K562 (cell line): ENCODE measurements at regions not wholly inside any gene's neighbourhood (a gene's known extent, or its start where the extent isn't known, plus 50 kb on each side); places are given as distances from the start of the nearest gene placed in this dataset.

Source experiments
- ATAC-seq: fragments of 200-7000 bp; cut with Tn5 transposase; 3 replicates; pipeline ENCODE4 v1.9.1; 2020; ENCODE audit warnings: moderate library complexity
- BruUV-seq: library from RNA; stranded (reverse); fragments of 400-500 nt; replicated peaks from 2 replicates; lab custom pipeline; 2021; lab: Mats Ljungman, UMichigan
- CTCF ChIA-PET: fragments of 300-600 bp; formaldehyde crosslinking; extraction: SDS; loops from one replicate; lab custom pipeline; 2021; ENCODE audit warnings: low intra/inter-chr PET ratio; lab: Yijun Ruan, JAX
- POLR2A ChIA-PET: fragments of 300-600, 350-650 bp; sonication (Branson Sonifier 250); formaldehyde crosslinking; extraction: SDS; loops from one replicate; lab custom pipeline; 2021; ENCODE audit warnings: antibody characterized with exemption, inconsistent platforms; lab: Yijun Ruan, JAX
- DNase-seq, 4 experiments: peaks; one replicate each; pipeline versions ENCODE4 v3.0.0 to v3.0.0-alpha.2; 2011 to 2018; ENCODE audit warnings: low spot score in 3 of 4, mixed read lengths in 3 of 4; ENCODE audit errors: extremely low read depth in 1 of 4
- FAIRE-seq: peaks from 2 replicates; lab custom pipeline; 2011; peaks lifted over from hg19 to GRCh38; lab: Jason Lieb, UNC
- H2AFZ ChIP-seq: 2 replicates; pipeline ENCODE4 v1.6.0; 2011; ENCODE audit warnings: low read depth, low read length, control low read depth, inconsistent platforms
- H3K27ac ChIP-seq: fragments of 200-600 bp; 3 replicates; pipeline ENCODE4 v1.8.0; 2011; ENCODE audit warnings: low read depth, mild to moderate bottlenecking, control low read depth, inconsistent platforms, low read length, moderate library complexity, mixed read lengths; ENCODE audit errors: extremely low read depth
- H3K27me3 ChIP-seq, 2 experiments: fragments of 300-600 bp in 1 of 2; 2 replicates in 1 of 2; 3 replicates in 1 of 2; pipeline versions ENCODE4 v1.6.0 to v1.8.0; 2011; ENCODE audit warnings: inconsistent platforms in 2 of 2, low read length in 2 of 2, mild to moderate bottlenecking in 1 of 2, mixed read lengths in 1 of 2, moderate library complexity in 1 of 2; ENCODE audit not compliant: control insufficient read depth in 2 of 2, insufficient read depth in 2 of 2
- H3K36me3 ChIP-seq: fragments of 300-600 bp; 3 replicates; pipeline ENCODE4 v1.8.0; 2011; ENCODE audit warnings: mild to moderate bottlenecking, low read length, inconsistent platforms; ENCODE audit not compliant: control insufficient read depth, insufficient read depth
- H3K4me1 ChIP-seq, 2 experiments: fragments of 200-600 bp in 1 of 2; replicated peaks in 1 of 2; 2 replicates in 1 of 2; 3 replicates in 1 of 2; pipeline versions ENCODE4 v1.5.1 to v1.8.0; 2011; ENCODE audit warnings: inconsistent platforms in 2 of 2, low read length in 2 of 2, mild to moderate bottlenecking in 1 of 2, mixed read lengths in 1 of 2, moderate library complexity in 1 of 2; ENCODE audit not compliant: control insufficient read depth in 2 of 2, insufficient read depth in 2 of 2
- H3K4me2 ChIP-seq: 2 replicates; pipeline ENCODE4 v1.6.1; 2011; ENCODE audit warnings: low read length, control low read depth, inconsistent platforms, mixed read lengths; ENCODE audit not compliant: insufficient read depth
- H3K4me3 ChIP-seq: fragments of 200-600 bp; sonication (generic), shearing (Covaris generic); 2 replicates; pipeline ENCODE4 v1.5.1; 2016; ENCODE audit warnings: control low read depth, inconsistent platforms
- H3K79me2 ChIP-seq: fragments of 200-600 bp; 3 replicates; pipeline ENCODE4 v1.8.0; 2011; ENCODE audit warnings: low read length, inconsistent platforms; ENCODE audit not compliant: control insufficient read depth, insufficient read depth
- H3K9ac ChIP-seq, 2 experiments: 2 replicates each; pipeline versions ENCODE4 v1.6.0 to v1.6.1; 2011; ENCODE audit warnings: low read depth in 2 of 2, low read length in 2 of 2, control low read depth in 1 of 2, inconsistent platforms in 1 of 2, mild to moderate bottlenecking in 1 of 2, mixed read lengths in 1 of 2; ENCODE audit not compliant: insufficient read depth in 1 of 2
- H3K9me1 ChIP-seq: one replicate; pipeline ENCODE4 v1.6.0; 2011; ENCODE audit warnings: inconsistent platforms, mild to moderate bottlenecking, low read length, moderate library complexity; ENCODE audit not compliant: control insufficient read depth, insufficient read depth
- H3K9me3 ChIP-seq: replicated peaks from 2 replicates; pipeline ENCODE4 v1.5.1; 2011; ENCODE audit warnings: low read depth, low read length, inconsistent platforms; ENCODE audit not compliant: control insufficient read depth, insufficient read depth
- H4K20me1 ChIP-seq: replicated peaks from 2 replicates; pipeline ENCODE4 v1.6.1; 2011; ENCODE audit warnings: low read length, inconsistent platforms, mixed read lengths; ENCODE audit not compliant: control insufficient read depth, insufficient read depth
- CCAR2 ChIP-seq: fragments of 200-400 bp; formaldehyde crosslinking; IDR thresholded peaks from 2 replicates; pipeline ENCODE4 v1.6.1; 2017; ENCODE audit warnings: mild to moderate bottlenecking, low read depth, low read length
- DNMT1 ChIP-seq: fragments of 450-650 bp; IDR thresholded peaks from 2 replicates; pipeline ENCODE4 v1.6.1; 2016; ENCODE audit warnings: antibody characterized with exemption, mild to moderate bottlenecking
- GATAD2B ChIP-seq: fragments of 450-650 bp; IDR thresholded peaks from 2 replicates; pipeline ENCODE4 v1.6.1; 2017; ENCODE audit warnings: mild to moderate bottlenecking, borderline replicate concordance
- HNRNPK ChIP-seq: fragments of 200-400 bp; formaldehyde crosslinking; IDR thresholded peaks from one replicate; pipeline ENCODE4 v1.6.1; 2018; ENCODE audit warnings: mild to moderate bottlenecking, low read depth, low read length; ENCODE audit not compliant: poor library complexity, severe bottlenecking
- KDM5B ChIP-seq: fragments of 200-600 bp; sonication (generic); IDR thresholded peaks from 2 replicates; pipeline ENCODE4 v1.6.1; 2012; ENCODE audit warnings: low read depth, mild to moderate bottlenecking, moderate library complexity, low read length, control low read depth, inconsistent platforms; ENCODE audit not compliant: insufficient replicate concordance
- MAFG ChIP-seq: fragments of 450-650 bp; conservative IDR thresholded peaks from 2 replicates; pipeline ENCODE4 v1.6.1; 2016; ENCODE audit warnings: missing genetic modification characterization, missing compliant biosample characterization
- MIER1 ChIP-seq: fragments of 450-650 bp; IDR thresholded peaks from 2 replicates; pipeline ENCODE4 v1.6.1; 2016; ENCODE audit warnings: antibody characterized with exemption, mild to moderate bottlenecking, low read depth
- NR3C1 ChIP-seq: sonication (generic); formaldehyde crosslinking; IDR thresholded peaks from 2 replicates; pipeline ENCODE4 v1.8.1; 2022; ENCODE audit warnings: missing genetic modification reagents
- PYGO2 ChIP-seq: fragments of 450-650 bp; IDR thresholded peaks from 2 replicates; pipeline ENCODE4 v1.6.1; 2016; ENCODE audit warnings: mild to moderate bottlenecking, missing genetic modification characterization, moderate library complexity, missing compliant biosample characterization
- SMARCE1 ChIP-seq: fragments of 450-650 bp; IDR thresholded peaks from 2 replicates; pipeline ENCODE4 v1.7.1; 2016; ENCODE audit warnings: mild to moderate bottlenecking
- THRAP3 ChIP-seq: fragments of 450-650 bp; IDR thresholded peaks from 2 replicates; pipeline ENCODE4 v1.6.1; 2016; ENCODE audit warnings: mild to moderate bottlenecking, inconsistent platforms, borderline replicate concordance
- ZNF57 ChIP-seq: fragments of 450-650 bp; formaldehyde crosslinking; IDR thresholded peaks from 2 replicates; pipeline ENCODE4 v1.4.0; 2020; ENCODE audit warnings: mild to moderate bottlenecking, moderate library complexity
- ZNF785 ChIP-seq: fragments of 250-450 bp; sonication (Bioruptor Pico); IDR thresholded peaks from 2 replicates; pipeline ENCODE4 v1.4.0; 2020; ENCODE audit warnings: mild to moderate bottlenecking
- WGBS: fragments of 100-300 bp; shearing (Covaris generic); methylation state at CpG from one replicate; pipeline ENCODE4 v1.1.6; 2016; ENCODE audit warnings: low coverage, mixed read lengths; ENCODE audit not compliant: insufficient coverage; ENCODE audit errors: missing lambda C conversion rate; 5-methylcytosine and 5-hydroxymethylcytosine counted together
- in situ Hi-C: fragments of 300-500 bp; cut with MboI; formaldehyde crosslinking; loops from 4 replicates; pipeline ENCODE4 v1.15.0; 2018; ENCODE audit warnings: inconsistent platforms, mixed read lengths
- intact Hi-C: fragments of 100-400 bp; cut with micrococcal nuclease; formaldehyde crosslinking; loops from 2 replicates; pipeline ENCODE4 v1.14.2; 2022
- TF ChIP-seq, protein P1 (sequence below): fragments of 450-650 bp; IDR thresholded peaks from 2 replicates; pipeline ENCODE4 v1.6.1; 2016; ENCODE audit warnings: borderline replicate concordance
- TF ChIP-seq, protein P2 (sequence below): fragments of 250-450 bp; sonication (Bioruptor Pico); IDR thresholded peaks from 2 replicates; pipeline ENCODE4 v1.4.0; 2020; ENCODE audit warnings: mild to moderate bottlenecking, moderate library complexity, borderline replicate concordance
- TF ChIP-seq, protein P3 (sequence below): fragments of 250-450 bp; sonication (Bioruptor Pico); IDR thresholded peaks from 2 replicates; pipeline ENCODE4 v1.5.1; 2021; ENCODE audit warnings: mild to moderate bottlenecking
- TF ChIP-seq, protein P4 (sequence below): fragments of 450-650 bp; IDR thresholded peaks from one replicate; pipeline ENCODE4 v1.6.1; 2018; ENCODE audit warnings: mild to moderate bottlenecking, moderate library complexity; ENCODE audit not compliant: partially characterized antibody

DNA sequence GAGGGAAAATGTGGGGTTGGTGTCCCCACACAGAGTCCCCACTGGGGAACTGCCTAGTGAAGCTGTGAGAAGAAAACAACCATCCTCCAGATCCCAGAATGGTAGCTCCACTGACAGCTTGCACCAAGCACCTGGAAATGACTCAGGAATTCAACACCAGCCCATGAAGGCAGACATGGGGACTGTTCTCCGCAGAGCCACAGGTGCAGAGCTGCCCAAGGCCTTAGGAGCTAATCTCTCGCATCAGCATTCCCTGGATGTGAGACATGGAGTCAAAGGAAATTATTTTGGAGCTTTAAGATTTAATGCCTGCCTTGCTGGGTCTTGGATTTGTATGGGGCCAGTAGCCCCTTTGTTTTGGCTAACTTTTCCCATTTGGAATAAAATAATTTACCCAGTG, 367.9 kb downstream of the FAM133A start:
- in situ Hi-C loops: no loop called here
- ATAC-seq: no peak
- no peaks in the 10 kb centered on the region for H4K20me1 ChIP-seq
- WGBS: 0% methylated on average over 2 of the region's 2 CpGs
- no peak for FAIRE-seq
- POLR2A ChIA-PET: no interaction called here
- no peak overlapping the region for H3K4me2 ChIP-seq
- no peak overlapping the region for H3K27ac ChIP-seq
- intact Hi-C loops: no loop called here
- H2AFZ ChIP-seq: no peak overlapping the region
- CTCF ChIA-PET: no interaction called here
- no peaks in the 10 kb centered on the region for H3K27me3 ChIP-seq
- no peaks in the 10 kb centered on the region for H3K4me1 ChIP-seq
- no peaks in the 10 kb centered on the region for H3K36me3 ChIP-seq
- no peaks in the 10 kb centered on the region for H3K9me3 ChIP-seq
- no peak overlapping the region for H3K9ac ChIP-seq
- H3K9me1 ChIP-seq: no peaks in the 10 kb centered on the region
- H3K79me2 ChIP-seq: no peaks in the 10 kb centered on the region
- no peak overlapping the region for H3K4me3 ChIP-seq
- BruUV-seq: no TSS peak
- DNase-seq: no peak
- no peak for TF ChIP-seq MIER1
- TF ChIP-seq, protein P1, sequence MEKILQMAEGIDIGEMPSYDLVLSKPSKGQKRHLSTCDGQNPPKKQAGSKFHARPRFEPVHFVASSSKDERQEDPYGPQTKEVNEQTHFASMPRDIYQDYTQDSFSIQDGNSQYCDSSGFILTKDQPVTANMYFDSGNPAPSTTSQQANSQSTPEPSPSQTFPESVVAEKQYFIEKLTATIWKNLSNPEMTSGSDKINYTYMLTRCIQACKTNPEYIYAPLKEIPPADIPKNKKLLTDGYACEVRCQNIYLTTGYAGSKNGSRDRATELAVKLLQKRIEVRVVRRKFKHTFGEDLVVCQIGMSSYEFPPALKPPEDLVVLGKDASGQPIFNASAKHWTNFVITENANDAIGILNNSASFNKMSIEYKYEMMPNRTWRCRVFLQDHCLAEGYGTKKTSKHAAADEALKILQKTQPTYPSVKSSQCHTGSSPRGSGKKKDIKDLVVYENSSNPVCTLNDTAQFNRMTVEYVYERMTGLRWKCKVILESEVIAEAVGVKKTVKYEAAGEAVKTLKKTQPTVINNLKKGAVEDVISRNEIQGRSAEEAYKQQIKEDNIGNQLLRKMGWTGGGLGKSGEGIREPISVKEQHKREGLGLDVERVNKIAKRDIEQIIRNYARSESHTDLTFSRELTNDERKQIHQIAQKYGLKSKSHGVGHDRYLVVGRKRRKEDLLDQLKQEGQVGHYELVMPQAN: no peak
- no peak for TF ChIP-seq DNMT1
- no peak for TF ChIP-seq PYGO2
- no peak for TF ChIP-seq NR3C1 (CRISPR knock-in tag)
- TF ChIP-seq GATAD2B: no peak
- TF ChIP-seq, protein P2, sequence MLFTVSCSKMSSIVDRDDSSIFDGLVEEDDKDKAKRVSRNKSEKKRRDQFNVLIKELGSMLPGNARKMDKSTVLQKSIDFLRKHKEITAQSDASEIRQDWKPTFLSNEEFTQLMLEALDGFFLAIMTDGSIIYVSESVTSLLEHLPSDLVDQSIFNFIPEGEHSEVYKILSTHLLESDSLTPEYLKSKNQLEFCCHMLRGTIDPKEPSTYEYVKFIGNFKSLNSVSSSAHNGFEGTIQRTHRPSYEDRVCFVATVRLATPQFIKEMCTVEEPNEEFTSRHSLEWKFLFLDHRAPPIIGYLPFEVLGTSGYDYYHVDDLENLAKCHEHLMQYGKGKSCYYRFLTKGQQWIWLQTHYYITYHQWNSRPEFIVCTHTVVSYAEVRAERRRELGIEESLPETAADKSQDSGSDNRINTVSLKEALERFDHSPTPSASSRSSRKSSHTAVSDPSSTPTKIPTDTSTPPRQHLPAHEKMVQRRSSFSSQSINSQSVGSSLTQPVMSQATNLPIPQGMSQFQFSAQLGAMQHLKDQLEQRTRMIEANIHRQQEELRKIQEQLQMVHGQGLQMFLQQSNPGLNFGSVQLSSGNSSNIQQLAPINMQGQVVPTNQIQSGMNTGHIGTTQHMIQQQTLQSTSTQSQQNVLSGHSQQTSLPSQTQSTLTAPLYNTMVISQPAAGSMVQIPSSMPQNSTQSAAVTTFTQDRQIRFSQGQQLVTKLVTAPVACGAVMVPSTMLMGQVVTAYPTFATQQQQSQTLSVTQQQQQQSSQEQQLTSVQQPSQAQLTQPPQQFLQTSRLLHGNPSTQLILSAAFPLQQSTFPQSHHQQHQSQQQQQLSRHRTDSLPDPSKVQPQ (CRISPR knock-in tag): no peak
- TF ChIP-seq, protein P3, sequence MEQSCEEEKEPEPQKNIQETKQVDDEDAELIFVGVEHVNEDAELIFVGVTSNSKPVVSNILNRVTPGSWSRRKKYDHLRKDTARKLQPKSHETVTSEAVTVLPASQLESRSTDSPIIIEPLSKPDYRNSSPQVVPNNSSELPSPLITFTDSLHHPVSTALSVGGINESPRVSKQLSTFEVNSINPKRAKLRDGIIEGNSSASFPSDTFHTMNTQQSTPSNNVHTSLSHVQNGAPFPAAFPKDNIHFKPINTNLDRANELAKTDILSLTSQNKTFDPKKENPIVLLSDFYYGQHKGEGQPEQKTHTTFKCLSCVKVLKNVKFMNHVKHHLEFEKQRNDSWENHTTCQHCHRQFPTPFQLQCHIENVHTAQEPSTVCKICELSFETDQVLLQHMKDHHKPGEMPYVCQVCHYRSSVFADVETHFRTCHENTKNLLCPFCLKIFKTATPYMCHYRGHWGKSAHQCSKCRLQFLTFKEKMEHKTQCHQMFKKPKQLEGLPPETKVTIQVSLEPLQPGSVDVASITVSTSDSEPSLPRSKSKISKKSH (CRISPR knock-in tag): no peak
- no peak for TF ChIP-seq HNRNPK
- no peak for TF ChIP-seq THRAP3
- TF ChIP-seq KDM5B: no peak
- no peak for TF ChIP-seq CCAR2
- TF ChIP-seq, protein P4, sequence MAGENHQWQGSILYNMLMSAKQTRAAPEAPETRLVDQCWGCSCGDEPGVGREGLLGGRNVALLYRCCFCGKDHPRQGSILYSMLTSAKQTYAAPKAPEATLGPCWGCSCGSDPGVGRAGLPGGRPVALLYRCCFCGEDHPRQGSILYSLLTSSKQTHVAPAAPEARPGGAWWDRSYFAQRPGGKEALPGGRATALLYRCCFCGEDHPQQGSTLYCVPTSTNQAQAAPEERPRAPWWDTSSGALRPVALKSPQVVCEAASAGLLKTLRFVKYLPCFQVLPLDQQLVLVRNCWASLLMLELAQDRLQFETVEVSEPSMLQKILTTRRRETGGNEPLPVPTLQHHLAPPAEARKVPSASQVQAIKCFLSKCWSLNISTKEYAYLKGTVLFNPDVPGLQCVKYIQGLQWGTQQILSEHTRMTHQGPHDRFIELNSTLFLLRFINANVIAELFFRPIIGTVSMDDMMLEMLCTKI: no peak
- no peak for TF ChIP-seq SMARCE1
- TF ChIP-seq ZNF57 (CRISPR knock-in tag): no peak
- no peak for TF ChIP-seq MAFG (tag)
- TF ChIP-seq ZNF785 (CRISPR knock-in tag): no peak
